ENCODE measurements at regions not wholly inside any gene's neighbourhood (a gene's known extent, or its start where the extent isn't known, plus 50 kb on each side); places are given as distances from the start of the nearest gene placed in this dataset.

DNA sequence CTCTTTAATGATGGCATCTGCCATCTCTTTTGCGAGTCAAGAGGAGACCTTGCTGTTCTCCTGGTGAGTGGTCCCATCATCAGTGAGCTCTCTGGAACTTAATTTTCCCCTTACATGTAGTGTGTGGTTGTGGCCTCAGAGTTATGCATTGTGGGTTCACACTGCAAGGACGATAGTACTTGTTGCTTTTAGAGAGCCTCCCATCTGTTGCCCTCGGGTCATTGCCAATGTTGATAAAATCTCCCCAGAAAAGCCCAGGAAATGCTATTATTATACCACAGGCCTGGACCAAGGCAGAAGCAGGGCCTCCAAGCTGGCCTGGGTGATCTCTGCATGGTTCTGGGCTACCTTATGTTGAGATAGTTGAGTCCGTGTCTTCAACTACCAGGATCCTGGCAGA lies 241.6 kb downstream of the BMP7 start:
- TF ChIP-seq CTCF (IDR thresholded peaks at IDR 0.05; ENCODE audit: borderline replicate concordance, insufficient read depth, low read depth, low read length), result no peak
- no peak overlapping the region for H3K4me3 ChIP-seq (ENCODE audit: low read depth, low read length)

GRCh38 chr20:57025261-57025660 lies 241.2 kb downstream of the BMP7 start:
- TF ChIP-seq CTCF (IDR thresholded peaks at IDR 0.05; ENCODE audit: borderline replicate concordance, insufficient read depth, low read depth, low read length), result no peak
- no peak overlapping the region for H3K4me3 ChIP-seq (ENCODE audit: low read depth, low read length)

- no peak overlapping the region for H3K4me3 ChIP-seq (ENCODE audit: low read depth, low read length)
- no peak for TF ChIP-seq CTCF (IDR thresholded peaks at IDR 0.05; ENCODE audit: borderline replicate concordance, insufficient read depth, low read depth, low read length)
Measured at GRCh38 chr20:57025666-57026224, 240.7 kb downstream of the BMP7 start.

- H3K4me3 ChIP-seq (ENCODE audit: low read depth, low read length), result no peak overlapping the region
- no peak for TF ChIP-seq CTCF (IDR thresholded peaks at IDR 0.05; ENCODE audit: borderline replicate concordance, insufficient read depth, low read depth, low read length)
Measured at GRCh38 chr20:57027777-57028176, 238.7 kb downstream of the BMP7 start.

GRCh38 chr20:57030611-57031600 lies 235.5 kb downstream of the BMP7 start:
- H3K4me3 ChIP-seq (ENCODE audit: low read depth, low read length), result no peak overlapping the region
- no peak for TF ChIP-seq CTCF (IDR thresholded peaks at IDR 0.05; ENCODE audit: borderline replicate concordance, insufficient read depth, low read depth, low read length)

- no peak for TF ChIP-seq CTCF (IDR thresholded peaks at IDR 0.05; ENCODE audit: borderline replicate concordance, insufficient read depth, low read depth, low read length)
- no peak overlapping the region for H3K4me3 ChIP-seq (ENCODE audit: low read depth, low read length)
Measured at GRCh38 chr20:57031867-57032355, 234.5 kb downstream of the BMP7 start.
